DMS53 treated with DMSO at 0.1 percent for 48 hours (cell line): ENCODE measurements at regions not wholly inside any gene's neighbourhood (a gene's known extent, or its start where the extent isn't known, plus 50 kb on each side); places are given as distances from the start of the nearest gene placed in this dataset.
"Not testable (repeated sequence)": the region's sequence is repeated elsewhere in the genome, so short reads cannot be mapped to it uniquely, and the experiment has no call there.

ENCODE experiments used
- DNase-seq: peaks from one replicate; lab custom pipeline; 2025; ENCODE audit not compliant: unreplicated experiment; lab: John Stamatoyannopoulos, UW

- not testable (repeated sequence) for DNase-seq
These were observed 137.8 kb upstream of the LCORL start for GRCh38 chr4:18159117-18159912.

GRCh38 chr4:18155067-18156041 is 133.8 kb upstream of the LCORL start:
- DNase-seq = peak; percentile 20

GRCh38 chr4:18138076-18138665 is 116.6 kb upstream of the LCORL start:
- DNase-seq = no peak

GRCh38 chr4:18134111-18134510 is 112.6 kb upstream of the LCORL start:
- no peak for DNase-seq

- no peak for DNase-seq
These were observed 108.7 kb upstream of the LCORL start for GRCh38 chr4:18130256-18130655.

- no peak for DNase-seq
These were observed 106.7 kb upstream of the LCORL start for GRCh38 chr4:18128241-18128640.

- DNase-seq = no peak
These were observed 105.5 kb upstream of the LCORL start for GRCh38 chr4:18127030-18127429.

- no peak for DNase-seq
These were observed 92.3 kb upstream of the LCORL start for GRCh38 chr4:18113710-18114331.

GRCh38 chr4:18111081-18111480 is 89.5 kb upstream of the LCORL start:
- DNase-seq = no peak

- DNase-seq = no peak
These were observed 88.5 kb upstream of the LCORL start for GRCh38 chr4:18110099-18110498.

GRCh38 chr4:18109676-18110075 is 88.1 kb upstream of the LCORL start:
- no peak for DNase-seq

- not testable (repeated sequence) for DNase-seq
These were observed 86.4 kb upstream of the LCORL start for GRCh38 chr4:18107848-18108528.

GRCh38 chr4:18106620-18107019 is 85.1 kb upstream of the LCORL start:
- no peak for DNase-seq

- no peak for DNase-seq
These were observed 83.8 kb upstream of the LCORL start for GRCh38 chr4:18105030-18106011.

- DNase-seq = no peak
These were observed 82.5 kb upstream of the LCORL start for GRCh38 chr4:18103876-18104605.

- DNase-seq = no peak
These were observed 79.1 kb upstream of the LCORL start for GRCh38 chr4:18100657-18101056.

GRCh38 chr4:18090447-18090846 is 68.9 kb upstream of the LCORL start:
- DNase-seq = not testable (repeated sequence)

GRCh38 chr4:18082236-18082635 is 60.7 kb upstream of the LCORL start:
- no peak for DNase-seq

- DNase-seq = no peak
These were observed 60.2 kb upstream of the LCORL start for GRCh38 chr4:18081708-18082107.
